ENCODE measurements at regions not wholly inside any gene's neighbourhood (a gene's known extent, or its start where the extent isn't known, plus 50 kb on each side); places are given as distances from the start of the nearest gene placed in this dataset.

GRCh38 chr12:107957459-107957858 is 171.6 kb upstream of the WSCD2 start:
- TF ChIP-seq CTCF (conservative IDR thresholded peaks at IDR 0.05; ENCODE audit: low read length) (no peak), EZH2phosphoT487 (IDR thresholded peaks at IDR 0.05; ENCODE audit: borderline replicate concordance, low read depth, low read length) (no peak)
